Activated T-helper 2 cell treated with anti-CD3 and anti-CD28 coated beads, Interferon-gamma antibody, Interleukin-2, Interleukin-4, amounts not matched to agents 10 μg/mL and 5 μg/mL and 100 μg/mL, durations not matched to agents 14 hours and 24 hours and 36 hours (primary cell): ENCODE measurements at regions not wholly inside any gene's neighbourhood (a gene's known extent, or its start where the extent isn't known, plus 50 kb on each side); places are given as distances from the start of the nearest gene placed in this dataset.
"Not testable (repeated sequence)": the region's sequence is repeated elsewhere in the genome, so short reads cannot be mapped to it uniquely, and the experiment has no call there.

Experiments used
- DNase-seq: peaks from one replicate; pipeline ENCODE4 v3.0.0; 2021; ENCODE audit warnings: low spot score
- H3K27ac Mint-ChIP-seq: one replicate; pipeline ENCODE4 v1.8.0; 2021; ENCODE audit warnings: mixed read lengths
- H3K27me3 Mint-ChIP-seq: one replicate; pipeline ENCODE4 v1.8.0; 2021; ENCODE audit warnings: low read depth, mixed read lengths
- H3K36me3 Mint-ChIP-seq: one replicate; pipeline ENCODE4 v1.8.0; 2021; ENCODE audit warnings: low read depth, mixed read lengths
- H3K4me1 Mint-ChIP-seq: one replicate; pipeline ENCODE4 v1.8.0; 2021; ENCODE audit warnings: low read depth, mixed read lengths
- H3K4me3 Mint-ChIP-seq: one replicate; pipeline ENCODE4 v1.8.0; 2021; ENCODE audit warnings: low read depth, mild to moderate bottlenecking, moderate library complexity, mixed read lengths
- H3K9me3 Mint-ChIP-seq: one replicate; pipeline ENCODE4 v1.8.0; 2021; ENCODE audit warnings: mixed read lengths
- intact Hi-C: fragments of 100-400 bp; cut with micrococcal nuclease; formaldehyde crosslinking; loops from one replicate; pipeline ENCODE4 v1.15.1; 2023

- H3K27me3 Mint-ChIP-seq, intact Hi-C loops, H3K4me3 Mint-ChIP-seq, H3K9me3 Mint-ChIP-seq, H3K36me3 Mint-ChIP-seq, DNase-seq, H3K27ac Mint-ChIP-seq, H3K4me1 Mint-ChIP-seq: not testable (repeated sequence)
These were observed 55.4 kb upstream of the USP3 start for GRCh38 chr15:63448872-63449555.

- no peak for DNase-seq
- H3K36me3 Mint-ChIP-seq = no peaks in the 10 kb centered on the region
- H3K4me1 Mint-ChIP-seq = peaks cover 3% of the 10 kb centered on the region
- peaks cover 2% of the 10 kb centered on the region for H3K27me3 Mint-ChIP-seq
- no peak overlapping the region for H3K27ac Mint-ChIP-seq
- no peak overlapping the region for H3K4me3 Mint-ChIP-seq
- no peaks in the 10 kb centered on the region for H3K9me3 Mint-ChIP-seq
- intact Hi-C loops = no loop called here
These were observed 54.7 kb upstream of the USP3 start for GRCh38 chr15:63449731-63450130.

- intact Hi-C loops = no loop called here
- Mint-ChIP-seq H3K27me3 (peaks cover 4% of the 10 kb centered on the region), H3K27ac (no peak overlapping the region), H3K9me3 (no peaks in the 10 kb centered on the region), H3K36me3 (no peaks in the 10 kb centered on the region), H3K4me3 (no peak overlapping the region), H3K4me1 (peaks cover 3% of the 10 kb centered on the region)
- DNase-seq = no peak
These were observed 53.5 kb upstream of the USP3 start for GRCh38 chr15:63450884-63451225.

GRCh38 chr15:63451671-63452315, 52.6 kb upstream of the USP3 start:
- no peaks in the 10 kb centered on the region for H3K9me3 Mint-ChIP-seq
- DNase-seq = no peak

GRCh38 chr15:63452552-63453136, 51.7 kb upstream of the USP3 start:
- Mint-ChIP-seq H3K27me3 (peaks cover 10% of the 10 kb centered on the region), H3K9me3 (no peaks in the 10 kb centered on the region), H3K4me1 (peaks cover 3% of the 10 kb centered on the region), H3K4me3 (no peak overlapping the region), H3K36me3 (no peaks in the 10 kb centered on the region), H3K27ac (no peak overlapping the region)
- intact Hi-C loops = no loop called here
- DNase-seq = no peak

More at GRCh38 chr15:63451671-63452315, 52.6 kb upstream of the USP3 start:
- intact Hi-C loops = no loop called here
- Mint-ChIP-seq H3K27ac (no peak overlapping the region), H3K27me3 (peaks cover 10% of the 10 kb centered on the region), H3K4me3 (no peak overlapping the region), H3K36me3 (no peaks in the 10 kb centered on the region), H3K4me1 (peaks cover 3% of the 10 kb centered on the region)

- peaks cover 3% of the 10 kb centered on the region for H3K4me1 Mint-ChIP-seq
- no peaks in the 10 kb centered on the region for H3K36me3 Mint-ChIP-seq
- H3K27ac Mint-ChIP-seq = no peak overlapping the region
- H3K9me3 Mint-ChIP-seq = no peaks in the 10 kb centered on the region
- DNase-seq = no peak
- H3K27me3 Mint-ChIP-seq = peaks cover 10% of the 10 kb centered on the region
- H3K4me3 Mint-ChIP-seq = no peak overlapping the region
- intact Hi-C loops = no loop called here
These were observed 51.0 kb upstream of the USP3 start for GRCh38 chr15:63453186-63453905.

- peaks cover 8% of the 10 kb centered on the region for H3K27me3 Mint-ChIP-seq
- H3K4me1 Mint-ChIP-seq = peaks cover 3% of the 10 kb centered on the region
- no peak for DNase-seq
- H3K27ac Mint-ChIP-seq = no peak overlapping the region
- intact Hi-C loops = no loop called here
- no peaks in the 10 kb centered on the region for H3K9me3 Mint-ChIP-seq
- no peak overlapping the region for H3K4me3 Mint-ChIP-seq
- H3K36me3 Mint-ChIP-seq = no peaks in the 10 kb centered on the region
These were observed 49.7 kb upstream of the USP3 start for GRCh38 chr15:63454503-63455211.
